ENCODE measurements at regions not wholly inside any gene's neighbourhood (a gene's known extent, or its start where the extent isn't known, plus 50 kb on each side); places are given as distances from the start of the nearest gene placed in this dataset.

- no peaks in the 10 kb centered on the region for H3K9me3 ChIP-seq (replicated peaks in 1 of 2; ENCODE audit: control insufficient read depth in 2 of 2, insufficient read depth in 1 of 2, low read depth in 1 of 2, low read length in 2 of 2)
- no peak overlapping the region for H3K27ac ChIP-seq (replicated peaks; ENCODE audit: low read length)
- no peak overlapping the region for H2AK5ac ChIP-seq (ENCODE audit: low read depth, low read length)
- H4K8ac ChIP-seq (ENCODE audit: low read depth, low read length): no peak overlapping the region
- H2BK15ac ChIP-seq (ENCODE audit: low read length): no peak overlapping the region
- H3K14ac ChIP-seq (ENCODE audit: low read length): no peak overlapping the region
- no peak overlapping the region for H3K18ac ChIP-seq (ENCODE audit: low read length)
- H3K23ac ChIP-seq (ENCODE audit: low read depth, low read length, poor library complexity): no peak overlapping the region
- no peak overlapping the region for H4K91ac ChIP-seq (ENCODE audit: low read depth, low read length, poor library complexity)
- H2BK12ac ChIP-seq (ENCODE audit: low read length): no peak overlapping the region
- H3K4ac ChIP-seq (ENCODE audit: low read length): no peak overlapping the region
- H3K4me1 ChIP-seq (ENCODE audit: control insufficient read depth in 2 of 2, insufficient read depth in 1 of 2, low read depth in 1 of 2, low read length in 2 of 2): no peaks in the 10 kb centered on the region
- H3K4me3 ChIP-seq (ENCODE audit: low read length in 2 of 2): no peak overlapping the region
- no peak overlapping the region for H2AFZ ChIP-seq (ENCODE audit: low read length)
- H3K79me1 ChIP-seq (ENCODE audit: low read depth, low read length): no peaks in the 10 kb centered on the region
- no peaks in the 10 kb centered on the region for H3K27me3 ChIP-seq (ENCODE audit: control insufficient read depth in 3 of 3, insufficient read depth in 3 of 3, low read depth in 1 of 3, low read length in 3 of 3)
- H2BK5ac ChIP-seq (ENCODE audit: low read length): no peak overlapping the region
- H2BK120ac ChIP-seq (ENCODE audit: low read depth, low read length): no peak overlapping the region
- H3K36me3 ChIP-seq (replicated peaks in 1 of 2; ENCODE audit: control insufficient read depth in 2 of 2, insufficient read depth in 2 of 2, low read length in 2 of 2): no peaks in the 10 kb centered on the region
- no CpG with 5 or more reads among the region's 2 CpGs for WGBS, 2 donors (ENCODE audit: extremely low coverage in 2 of 2, insufficient read length in 2 of 2, insufficient replicate concordance in 1 of 2)
- no peak overlapping the region for H3K9ac ChIP-seq (ENCODE audit: low read depth, low read length, poor library complexity)
- no peak for DNase-seq (ENCODE audit: low spot score)
- H3K4me2 ChIP-seq (ENCODE audit: insufficient read depth, low read length, poor library complexity, severe bottlenecking): no peak overlapping the region
Observed at GRCh38 chr2:13819896-13820295, 812.6 kb upstream of the LRATD1 start.

- Histone ChIP-seq H2AFZ (ENCODE audit: low read length) (no peak overlapping the region), H3K27ac (replicated peaks; ENCODE audit: low read length) (no peak overlapping the region), H4K91ac (ENCODE audit: low read depth, low read length, poor library complexity) (no peak overlapping the region), H3K36me3 (replicated peaks in 1 of 2; ENCODE audit: control insufficient read depth in 2 of 2, insufficient read depth in 2 of 2, low read length in 2 of 2) (no peaks in the 10 kb centered on the region), H2BK5ac (ENCODE audit: low read length) (no peak overlapping the region), H3K4me1 (ENCODE audit: control insufficient read depth in 2 of 2, insufficient read depth in 1 of 2, low read depth in 1 of 2, low read length in 2 of 2) (no peaks in the 10 kb centered on the region), H3K79me1 (ENCODE audit: low read depth, low read length) (no peaks in the 10 kb centered on the region), H2AK5ac (ENCODE audit: low read depth, low read length) (no peak overlapping the region), H3K14ac (ENCODE audit: low read length) (no peak overlapping the region), H2BK15ac (ENCODE audit: low read length) (no peak overlapping the region), H3K4me3 (ENCODE audit: low read length in 2 of 2) (no peak overlapping the region), H3K4me2 (ENCODE audit: insufficient read depth, low read length, poor library complexity, severe bottlenecking) (no peak overlapping the region), H4K8ac (ENCODE audit: low read depth, low read length) (no peak overlapping the region), H3K18ac (ENCODE audit: low read length) (no peak overlapping the region), H3K23ac (ENCODE audit: low read depth, low read length, poor library complexity) (no peak overlapping the region), H2BK120ac (ENCODE audit: low read depth, low read length) (no peak overlapping the region), H3K9me3 (replicated peaks in 1 of 2; ENCODE audit: control insufficient read depth in 2 of 2, insufficient read depth in 1 of 2, low read depth in 1 of 2, low read length in 2 of 2) (no peaks in the 10 kb centered on the region), H3K4ac (ENCODE audit: low read length) (no peak overlapping the region), H2BK12ac (ENCODE audit: low read length) (no peak overlapping the region), H3K27me3 (ENCODE audit: control insufficient read depth in 3 of 3, insufficient read depth in 3 of 3, low read depth in 1 of 3, low read length in 3 of 3) (no peaks in the 10 kb centered on the region), H3K9ac (ENCODE audit: low read depth, low read length, poor library complexity) (no peak overlapping the region)
- no peak for DNase-seq (ENCODE audit: low spot score)
- WGBS, 2 donors (ENCODE audit: extremely low coverage in 2 of 2, insufficient read length in 2 of 2, insufficient replicate concordance in 1 of 2): no CpG with 5 or more reads among the region's 4 CpGs
Observed at GRCh38 chr2:13821255-13821880, 811.1 kb upstream of the LRATD1 start.

GRCh38 chr2:13822365-13822764, 810.2 kb upstream of the LRATD1 start:
- no peaks in the 10 kb centered on the region for H3K9me3 ChIP-seq (replicated peaks in 1 of 2; ENCODE audit: control insufficient read depth in 2 of 2, insufficient read depth in 1 of 2, low read depth in 1 of 2, low read length in 2 of 2)
- no peaks in the 10 kb centered on the region for H3K79me1 ChIP-seq (ENCODE audit: low read depth, low read length)
- DNase-seq (ENCODE audit: low spot score): no peak
- no peak overlapping the region for H3K14ac ChIP-seq (ENCODE audit: low read length)
- H3K18ac ChIP-seq (ENCODE audit: low read length): no peak overlapping the region
- H3K4me3 ChIP-seq (ENCODE audit: low read length in 2 of 2): no peak overlapping the region
- H2BK15ac ChIP-seq (ENCODE audit: low read length): no peak overlapping the region
- H2AK5ac ChIP-seq (ENCODE audit: low read depth, low read length): no peak overlapping the region
- no peak overlapping the region for H3K27ac ChIP-seq (replicated peaks; ENCODE audit: low read length)
- no peak overlapping the region for H2BK5ac ChIP-seq (ENCODE audit: low read length)
- H3K23ac ChIP-seq (ENCODE audit: low read depth, low read length, poor library complexity): no peak overlapping the region
- H3K36me3 ChIP-seq (replicated peaks in 1 of 2; ENCODE audit: control insufficient read depth in 2 of 2, insufficient read depth in 2 of 2, low read length in 2 of 2): no peaks in the 10 kb centered on the region
- no peaks in the 10 kb centered on the region for H3K4me1 ChIP-seq (ENCODE audit: control insufficient read depth in 2 of 2, insufficient read depth in 1 of 2, low read depth in 1 of 2, low read length in 2 of 2)
- no CpG with 5 or more reads among the region's 2 CpGs for WGBS, 2 donors (ENCODE audit: extremely low coverage in 2 of 2, insufficient read length in 2 of 2, insufficient replicate concordance in 1 of 2)
- H2BK120ac ChIP-seq (ENCODE audit: low read depth, low read length): no peak overlapping the region
- no peak overlapping the region for H2BK12ac ChIP-seq (ENCODE audit: low read length)
- no peak overlapping the region for H3K4me2 ChIP-seq (ENCODE audit: insufficient read depth, low read length, poor library complexity, severe bottlenecking)
- no peak overlapping the region for H3K4ac ChIP-seq (ENCODE audit: low read length)
- H3K9ac ChIP-seq (ENCODE audit: low read depth, low read length, poor library complexity): no peak overlapping the region
- H2AFZ ChIP-seq (ENCODE audit: low read length): no peak overlapping the region
- no peak overlapping the region for H4K8ac ChIP-seq (ENCODE audit: low read depth, low read length)
- H4K91ac ChIP-seq (ENCODE audit: low read depth, low read length, poor library complexity): no peak overlapping the region
- H3K27me3 ChIP-seq (ENCODE audit: control insufficient read depth in 3 of 3, insufficient read depth in 3 of 3, low read depth in 1 of 3, low read length in 3 of 3): no peaks in the 10 kb centered on the region

GRCh38 chr2:13826314-13826853, 806.1 kb upstream of the LRATD1 start:
- no peaks in the 10 kb centered on the region for H3K36me3 ChIP-seq (replicated peaks in 1 of 2; ENCODE audit: control insufficient read depth in 2 of 2, insufficient read depth in 2 of 2, low read length in 2 of 2)
- no peak overlapping the region for H2AK5ac ChIP-seq (ENCODE audit: low read depth, low read length)
- H3K18ac ChIP-seq (ENCODE audit: low read length): no peak overlapping the region
- H3K23ac ChIP-seq (ENCODE audit: low read depth, low read length, poor library complexity): no peak overlapping the region
- H3K27me3 ChIP-seq (ENCODE audit: control insufficient read depth in 3 of 3, insufficient read depth in 3 of 3, low read depth in 1 of 3, low read length in 3 of 3): no peaks in the 10 kb centered on the region
- no CpG with 5 or more reads among the region's 5 CpGs for WGBS, 2 donors (ENCODE audit: extremely low coverage in 2 of 2, insufficient read length in 2 of 2, insufficient replicate concordance in 1 of 2)
- H2BK12ac ChIP-seq (ENCODE audit: low read length): no peak overlapping the region
- no peak overlapping the region for H2BK15ac ChIP-seq (ENCODE audit: low read length)
- no peak overlapping the region for H4K8ac ChIP-seq (ENCODE audit: low read depth, low read length)
- no peak overlapping the region for H2AFZ ChIP-seq (ENCODE audit: low read length)
- H3K27ac ChIP-seq (replicated peaks; ENCODE audit: low read length): no peak overlapping the region
- H3K4me3 ChIP-seq (ENCODE audit: low read length in 2 of 2): no peak overlapping the region
- DNase-seq (ENCODE audit: low spot score): no peak
- H3K4me2 ChIP-seq (ENCODE audit: insufficient read depth, low read length, poor library complexity, severe bottlenecking): no peak overlapping the region
- H2BK5ac ChIP-seq (ENCODE audit: low read length): no peak overlapping the region
- H3K4ac ChIP-seq (ENCODE audit: low read length): no peak overlapping the region
- H3K9ac ChIP-seq (ENCODE audit: low read depth, low read length, poor library complexity): no peak overlapping the region
- H2BK120ac ChIP-seq (ENCODE audit: low read depth, low read length): no peak overlapping the region
- H4K91ac ChIP-seq (ENCODE audit: low read depth, low read length, poor library complexity): no peak overlapping the region
- no peaks in the 10 kb centered on the region for H3K79me1 ChIP-seq (ENCODE audit: low read depth, low read length)
- H3K9me3 ChIP-seq (replicated peaks in 1 of 2; ENCODE audit: control insufficient read depth in 2 of 2, insufficient read depth in 1 of 2, low read depth in 1 of 2, low read length in 2 of 2): no peaks in the 10 kb centered on the region
- H3K4me1 ChIP-seq (ENCODE audit: control insufficient read depth in 2 of 2, insufficient read depth in 1 of 2, low read depth in 1 of 2, low read length in 2 of 2): no peaks in the 10 kb centered on the region
- no peak overlapping the region for H3K14ac ChIP-seq (ENCODE audit: low read length)

Data from neuronal stem cell (in vitro differentiated cells).